HL-60 (cell line): ENCODE measurements at regions not wholly inside any gene's neighbourhood (a gene's known extent, or its start where the extent isn't known, plus 50 kb on each side); places are given as distances from the start of the nearest gene placed in this dataset.

Experiments
- GABPA ChIP-seq: IDR thresholded peaks from 2 replicates; pipeline ENCODE4 v1.6.1; 2012; ENCODE audit warnings: low read depth
- TF ChIP-seq, protein P1 (sequence below): IDR thresholded peaks from one replicate; pipeline ENCODE4 v1.5.1; 2011; ENCODE audit warnings: low read length, control low read depth, inconsistent platforms; ENCODE audit not compliant: insufficient read depth

DNA sequence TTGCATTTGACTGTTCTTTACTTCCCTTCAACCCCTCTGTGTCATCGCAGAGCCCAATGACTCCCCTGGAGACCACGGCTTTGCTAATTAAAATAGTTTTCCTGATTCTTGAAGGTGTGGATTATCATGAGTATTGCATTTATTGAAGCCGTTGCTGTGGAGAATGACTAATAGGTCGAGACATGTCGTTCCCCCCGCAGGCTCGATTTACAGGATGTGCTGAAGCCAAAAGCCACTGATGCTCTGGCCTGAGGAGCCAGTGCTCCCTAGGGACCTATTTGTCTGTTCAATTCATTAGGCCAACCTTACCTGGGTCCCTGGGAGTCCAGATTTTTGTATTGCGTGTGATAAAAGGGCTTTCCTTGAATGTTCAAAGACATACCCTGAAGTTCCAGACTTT, 102.3 kb downstream of the NPTX2 start:
- TF ChIP-seq, protein P1, sequence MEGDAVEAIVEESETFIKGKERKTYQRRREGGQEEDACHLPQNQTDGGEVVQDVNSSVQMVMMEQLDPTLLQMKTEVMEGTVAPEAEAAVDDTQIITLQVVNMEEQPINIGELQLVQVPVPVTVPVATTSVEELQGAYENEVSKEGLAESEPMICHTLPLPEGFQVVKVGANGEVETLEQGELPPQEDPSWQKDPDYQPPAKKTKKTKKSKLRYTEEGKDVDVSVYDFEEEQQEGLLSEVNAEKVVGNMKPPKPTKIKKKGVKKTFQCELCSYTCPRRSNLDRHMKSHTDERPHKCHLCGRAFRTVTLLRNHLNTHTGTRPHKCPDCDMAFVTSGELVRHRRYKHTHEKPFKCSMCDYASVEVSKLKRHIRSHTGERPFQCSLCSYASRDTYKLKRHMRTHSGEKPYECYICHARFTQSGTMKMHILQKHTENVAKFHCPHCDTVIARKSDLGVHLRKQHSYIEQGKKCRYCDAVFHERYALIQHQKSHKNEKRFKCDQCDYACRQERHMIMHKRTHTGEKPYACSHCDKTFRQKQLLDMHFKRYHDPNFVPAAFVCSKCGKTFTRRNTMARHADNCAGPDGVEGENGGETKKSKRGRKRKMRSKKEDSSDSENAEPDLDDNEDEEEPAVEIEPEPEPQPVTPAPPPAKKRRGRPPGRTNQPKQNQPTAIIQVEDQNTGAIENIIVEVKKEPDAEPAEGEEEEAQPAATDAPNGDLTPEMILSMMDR, result no peak
- TF ChIP-seq GABPA, result no peak
